Stimulated activated CD8-positive, alpha-beta memory T cell treated with anti-CD3 and anti-CD28 coated beads, Interleukin-15, amount 100 ng/mL, for 4 hours (primary cell): ENCODE measurements at regions not wholly inside any gene's neighbourhood (a gene's known extent, or its start where the extent isn't known, plus 50 kb on each side); places are given as distances from the start of the nearest gene placed in this dataset.

Source experiments
- DNase-seq, 2 donors: peaks; one replicate each; pipeline ENCODE4 v3.0.0-alpha.2; 2020; ENCODE audit warnings: low read depth in 2 of 2

- no peak for DNase-seq
Observed at GRCh38 chr5:165272436-165272835, 1767.0 kb downstream of the MAT2B start.

GRCh38 chr5:165277661-165278060, 1772.2 kb downstream of the MAT2B start:
- no peak for DNase-seq

- no peak for DNase-seq
Observed at GRCh38 chr5:165282491-165282890, 1777.1 kb downstream of the MAT2B start.

- DNase-seq = no peak
Observed at GRCh38 chr5:165286692-165287091, 1781.3 kb downstream of the MAT2B start.

GRCh38 chr5:165290535-165290934, 1785.1 kb downstream of the MAT2B start:
- DNase-seq = no peak

- DNase-seq = no peak
Observed at GRCh38 chr5:165296401-165297130, 1791.1 kb downstream of the MAT2B start.

- DNase-seq = no peak
Observed at GRCh38 chr5:165304193-165304827, 1798.9 kb downstream of the MAT2B start.

- no peak for DNase-seq
Observed at GRCh38 chr5:165305596-165305995, 1800.2 kb downstream of the MAT2B start.

GRCh38 chr5:165309446-165309845, 1804.0 kb downstream of the MAT2B start:
- DNase-seq = no peak

GRCh38 chr5:165310031-165310430, 1804.6 kb downstream of the MAT2B start:
- no peak for DNase-seq

GRCh38 chr5:165321912-165322311, 1816.5 kb downstream of the MAT2B start:
- DNase-seq = no peak

GRCh38 chr5:165325221-165325620, 1819.8 kb downstream of the MAT2B start:
- no peak for DNase-seq

- DNase-seq = no peak
Observed at GRCh38 chr5:165327631-165328030, 1822.2 kb downstream of the MAT2B start.

- no peak for DNase-seq
Observed at GRCh38 chr5:165328846-165329245, 1823.4 kb downstream of the MAT2B start.

- no peak for DNase-seq
Observed at GRCh38 chr5:165333623-165334022, 1828.2 kb downstream of the MAT2B start.

- no peak for DNase-seq
Observed at GRCh38 chr5:165334201-165334600, 1828.8 kb downstream of the MAT2B start.

GRCh38 chr5:165349735-165350134, 1844.3 kb downstream of the MAT2B start:
- no peak for DNase-seq

GRCh38 chr5:165351342-165351741, 1845.9 kb downstream of the MAT2B start:
- no peak for DNase-seq

- DNase-seq = no peak
Observed at GRCh38 chr5:165360366-165360765, 1854.9 kb downstream of the MAT2B start.

- no peak for DNase-seq
Observed at GRCh38 chr5:165360784-165361542, 1855.5 kb downstream of the MAT2B start.

GRCh38 chr5:165370233-165370632, 1864.8 kb downstream of the MAT2B start:
- no peak for DNase-seq

GRCh38 chr5:165370794-165371193, 1865.4 kb downstream of the MAT2B start:
- no peak for DNase-seq

- DNase-seq = no peak
Observed at GRCh38 chr5:165375201-165375600, 1869.8 kb downstream of the MAT2B start.
